ENCODE measurements at regions not wholly inside any gene's neighbourhood (a gene's known extent, or its start where the extent isn't known, plus 50 kb on each side); places are given as distances from the start of the nearest gene placed in this dataset.

- no peaks in the 10 kb centered on the region for H3K36me3 Mint-ChIP-seq (ENCODE audit: low read depth)
- TF ChIP-seq, protein P1, sequence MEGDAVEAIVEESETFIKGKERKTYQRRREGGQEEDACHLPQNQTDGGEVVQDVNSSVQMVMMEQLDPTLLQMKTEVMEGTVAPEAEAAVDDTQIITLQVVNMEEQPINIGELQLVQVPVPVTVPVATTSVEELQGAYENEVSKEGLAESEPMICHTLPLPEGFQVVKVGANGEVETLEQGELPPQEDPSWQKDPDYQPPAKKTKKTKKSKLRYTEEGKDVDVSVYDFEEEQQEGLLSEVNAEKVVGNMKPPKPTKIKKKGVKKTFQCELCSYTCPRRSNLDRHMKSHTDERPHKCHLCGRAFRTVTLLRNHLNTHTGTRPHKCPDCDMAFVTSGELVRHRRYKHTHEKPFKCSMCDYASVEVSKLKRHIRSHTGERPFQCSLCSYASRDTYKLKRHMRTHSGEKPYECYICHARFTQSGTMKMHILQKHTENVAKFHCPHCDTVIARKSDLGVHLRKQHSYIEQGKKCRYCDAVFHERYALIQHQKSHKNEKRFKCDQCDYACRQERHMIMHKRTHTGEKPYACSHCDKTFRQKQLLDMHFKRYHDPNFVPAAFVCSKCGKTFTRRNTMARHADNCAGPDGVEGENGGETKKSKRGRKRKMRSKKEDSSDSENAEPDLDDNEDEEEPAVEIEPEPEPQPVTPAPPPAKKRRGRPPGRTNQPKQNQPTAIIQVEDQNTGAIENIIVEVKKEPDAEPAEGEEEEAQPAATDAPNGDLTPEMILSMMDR (IDR thresholded peaks at IDR 0.05; ENCODE audit: unreplicated experiment in 3 of 3), result no peak
- no peaks in the 10 kb centered on the region for H3K4me1 Mint-ChIP-seq
- peaks cover 3% of the 10 kb centered on the region for H3K27me3 Mint-ChIP-seq (ENCODE audit: low read depth)
- H3K27ac Mint-ChIP-seq, result no peak overlapping the region
- H3K9me3 Mint-ChIP-seq, result peaks cover 4% of the 10 kb centered on the region
- no peak overlapping the region for H3K4me3 Mint-ChIP-seq
These were observed 414.3 kb downstream of the KIF16B start for GRCh38 chr20:16158976-16159286.

- TF ChIP-seq, protein P1 (IDR thresholded peaks at IDR 0.05; ENCODE audit: unreplicated experiment in 3 of 3), result no peak
- no peaks in the 10 kb centered on the region for H3K36me3 Mint-ChIP-seq (ENCODE audit: low read depth)
- H3K27ac Mint-ChIP-seq, result no peak overlapping the region
- no peaks in the 10 kb centered on the region for H3K4me1 Mint-ChIP-seq
- peaks cover 3% of the 10 kb centered on the region for H3K27me3 Mint-ChIP-seq (ENCODE audit: low read depth)
- H3K9me3 Mint-ChIP-seq, result peaks cover 6% of the 10 kb centered on the region
- no peak overlapping the region for H3K4me3 Mint-ChIP-seq
These were observed 414.9 kb downstream of the KIF16B start for GRCh38 chr20:16158090-16158975.

GRCh38 chr20:16147916-16148315 lies 425.3 kb downstream of the KIF16B start:
- Mint-ChIP-seq H3K36me3 (ENCODE audit: low read depth) (no peaks in the 10 kb centered on the region), H3K4me3 (no peak overlapping the region), H3K27ac (no peak overlapping the region), H3K4me1 (peaks cover 8% of the 10 kb centered on the region), H3K9me3 (peaks cover 11% of the 10 kb centered on the region), H3K27me3 (ENCODE audit: low read depth) (peaks cover 11% of the 10 kb centered on the region)
- TF ChIP-seq, protein P1 (IDR thresholded peaks at IDR 0.05; ENCODE audit: unreplicated experiment in 3 of 3), result no peak

- TF ChIP-seq, protein P1 (IDR thresholded peaks at IDR 0.05; ENCODE audit: unreplicated experiment in 3 of 3), result no peak
- no peak overlapping the region for H3K4me3 Mint-ChIP-seq
- peaks cover 9% of the 10 kb centered on the region for H3K27me3 Mint-ChIP-seq (ENCODE audit: low read depth)
- H3K4me1 Mint-ChIP-seq, result peaks cover 10% of the 10 kb centered on the region
- H3K9me3 Mint-ChIP-seq, result peaks cover 10% of the 10 kb centered on the region
- H3K27ac Mint-ChIP-seq, result no peak overlapping the region
- H3K36me3 Mint-ChIP-seq (ENCODE audit: low read depth), result no peaks in the 10 kb centered on the region
These were observed 426.0 kb downstream of the KIF16B start for GRCh38 chr20:16147216-16147615.

DNA sequence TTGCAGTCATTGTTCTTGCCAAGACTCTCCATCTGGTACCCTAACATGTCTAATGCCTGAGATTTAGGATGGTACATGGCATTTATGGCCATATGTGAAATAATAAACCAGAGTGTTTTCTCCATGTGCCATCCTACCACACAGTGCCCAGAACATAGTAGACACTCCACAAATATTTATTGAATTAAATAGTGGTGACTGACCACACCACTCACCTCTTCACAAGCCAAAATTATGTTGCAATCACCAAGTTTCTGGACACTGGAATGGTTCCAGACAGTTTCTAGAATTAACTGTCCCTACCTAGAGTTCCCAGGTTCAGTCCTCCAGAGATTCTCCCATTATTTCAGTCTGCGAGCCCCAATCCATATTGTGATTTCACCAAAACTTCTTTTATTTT lies 427.3 kb downstream of the KIF16B start:
- peaks cover 6% of the 10 kb centered on the region for H3K27me3 Mint-ChIP-seq (ENCODE audit: low read depth)
- peaks cover 10% of the 10 kb centered on the region for H3K4me1 Mint-ChIP-seq
- H3K27ac Mint-ChIP-seq, result no peak overlapping the region
- no peaks in the 10 kb centered on the region for H3K36me3 Mint-ChIP-seq (ENCODE audit: low read depth)
- H3K9me3 Mint-ChIP-seq, result peaks cover 12% of the 10 kb centered on the region
- no peak overlapping the region for H3K4me3 Mint-ChIP-seq
- TF ChIP-seq, protein P1 (IDR thresholded peaks at IDR 0.05; ENCODE audit: unreplicated experiment in 3 of 3), result no peak

- Mint-ChIP-seq H3K27me3 (ENCODE audit: low read depth) (peaks cover 6% of the 10 kb centered on the region), H3K4me1 (peaks cover 10% of the 10 kb centered on the region), H3K4me3 (no peak overlapping the region), H3K27ac (no peak overlapping the region), H3K9me3 (peaks cover 14% of the 10 kb centered on the region), H3K36me3 (ENCODE audit: low read depth) (no peaks in the 10 kb centered on the region)
- TF ChIP-seq, protein P1 (IDR thresholded peaks at IDR 0.05; ENCODE audit: unreplicated experiment in 3 of 3), result no peak
These were observed 429.7 kb downstream of the KIF16B start for GRCh38 chr20:16143596-16143995.
